Tibial nerve (tissue), 4 donors: ENCODE measurements at regions not wholly inside any gene's neighbourhood (a gene's known extent, or its start where the extent isn't known, plus 50 kb on each side); places are given as distances from the start of the nearest gene placed in this dataset.

ENCODE experiments used
- EP300 ChIP-seq, 2 donors: sonication (generic); formaldehyde crosslinking; IDR thresholded peaks; one replicate each; pipeline ENCODE4 v1.6.1; 2017; ENCODE audit warnings: antibody characterized with exemption in 2 of 2, mild to moderate bottlenecking in 1 of 2
- POLR2A ChIP-seq, 2 donors: fragments of 450-650 bp; IDR thresholded peaks; one replicate each; pipeline ENCODE4 v1.6.1; 2017; ENCODE audit warnings: antibody characterized with exemption in 2 of 2, mild to moderate bottlenecking in 2 of 2, moderate library complexity in 2 of 2
- TF ChIP-seq, protein P1 (sequence below), 5 experiments: fragments of 200-600 bp in 3 of 5; fragments of 450-650 bp in 2 of 5; sonication (generic) in 3 of 5; IDR thresholded peaks; one replicate each; pipeline ENCODE4 v1.5.1; 2016 to 2019; ENCODE audit warnings: antibody characterized with exemption in 5 of 5, mild to moderate bottlenecking in 3 of 5, moderate library complexity in 2 of 5

- no peak for TF ChIP-seq POLR2A (IDR thresholded peaks at IDR 0.05)
- TF ChIP-seq, protein P1, sequence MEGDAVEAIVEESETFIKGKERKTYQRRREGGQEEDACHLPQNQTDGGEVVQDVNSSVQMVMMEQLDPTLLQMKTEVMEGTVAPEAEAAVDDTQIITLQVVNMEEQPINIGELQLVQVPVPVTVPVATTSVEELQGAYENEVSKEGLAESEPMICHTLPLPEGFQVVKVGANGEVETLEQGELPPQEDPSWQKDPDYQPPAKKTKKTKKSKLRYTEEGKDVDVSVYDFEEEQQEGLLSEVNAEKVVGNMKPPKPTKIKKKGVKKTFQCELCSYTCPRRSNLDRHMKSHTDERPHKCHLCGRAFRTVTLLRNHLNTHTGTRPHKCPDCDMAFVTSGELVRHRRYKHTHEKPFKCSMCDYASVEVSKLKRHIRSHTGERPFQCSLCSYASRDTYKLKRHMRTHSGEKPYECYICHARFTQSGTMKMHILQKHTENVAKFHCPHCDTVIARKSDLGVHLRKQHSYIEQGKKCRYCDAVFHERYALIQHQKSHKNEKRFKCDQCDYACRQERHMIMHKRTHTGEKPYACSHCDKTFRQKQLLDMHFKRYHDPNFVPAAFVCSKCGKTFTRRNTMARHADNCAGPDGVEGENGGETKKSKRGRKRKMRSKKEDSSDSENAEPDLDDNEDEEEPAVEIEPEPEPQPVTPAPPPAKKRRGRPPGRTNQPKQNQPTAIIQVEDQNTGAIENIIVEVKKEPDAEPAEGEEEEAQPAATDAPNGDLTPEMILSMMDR (IDR thresholded peaks at IDR 0.05) = no peak
- no peak for TF ChIP-seq EP300 (IDR thresholded peaks at IDR 0.05)
Measured at GRCh38 chr10:2955064-2955463, 112.3 kb upstream of the PFKP start.
